HepG2 (cell line): ENCODE measurements at regions not wholly inside any gene's neighbourhood (a gene's known extent, or its start where the extent isn't known, plus 50 kb on each side); places are given as distances from the start of the nearest gene placed in this dataset.

Experiments used
- ATAC-seq: fragments of 200-7000 bp; cut with Tn5 transposase; 3 replicates; pipeline ENCODE4 v1.9.1; 2020; ENCODE audit warnings: mild to moderate bottlenecking, moderate library complexity
- BruUV-seq: library from RNA; stranded (reverse); fragments of 400-500 nt; replicated peaks from 2 replicates; lab custom pipeline; 2021; lab: Mats Ljungman, UMichigan
- CTCF ChIA-PET: fragments of 300-600 bp; formaldehyde crosslinking; extraction: SDS; loops from one replicate; lab custom pipeline; 2021; ENCODE audit warnings: low total read pairs, inconsistent platforms, low intra/inter-chr PET ratio; lab: Yijun Ruan, JAX
- POLR2A ChIA-PET: fragments of 350-600 bp; sonication (Branson Sonifier 250); formaldehyde crosslinking; loops from one replicate; lab custom pipeline; 2020; ENCODE audit warnings: antibody characterized with exemption, inconsistent platforms; lab: Yijun Ruan, JAX
- DNase-seq: peaks from one replicate; pipeline ENCODE4 v3.0.0-alpha.2; 2015; ENCODE audit warnings: low spot score
- FAIRE-seq: peaks from 3 replicates; lab custom pipeline; 2011; peaks lifted over from hg19 to GRCh38; lab: Jason Lieb, UNC
- H2AFZ ChIP-seq: one replicate; pipeline ENCODE4 v1.6.1; 2011; ENCODE audit warnings: low read length, inconsistent platforms
- H3K27ac ChIP-seq: fragments of 300-600 bp; 3 replicates; pipeline ENCODE4 v1.8.0; 2011; ENCODE audit warnings: mixed run types, mild to moderate bottlenecking, mixed read lengths, low read length, inconsistent platforms; ENCODE audit not compliant: insufficient read depth; ENCODE audit errors: extremely low read length
- H3K27me3 ChIP-seq, 2 experiments: fragments of 200-600 bp in 1 of 2; 2 replicates in 1 of 2; 3 replicates in 1 of 2; pipeline versions ENCODE4 v1.6.0 to v1.8.0; 2011; ENCODE audit warnings: low read length in 2 of 2, mild to moderate bottlenecking in 2 of 2, moderate library complexity in 2 of 2, inconsistent platforms in 1 of 2; ENCODE audit not compliant: insufficient read depth in 2 of 2, control insufficient read depth in 1 of 2
- H3K36me3 ChIP-seq, 2 experiments: fragments of 200-600 bp in 1 of 2; replicated peaks in 1 of 2; 2 replicates in 1 of 2; 3 replicates in 1 of 2; pipeline versions ENCODE4 v1.5.1 to v1.8.0; 2011; ENCODE audit warnings: low read length in 2 of 2, inconsistent platforms in 1 of 2; ENCODE audit not compliant: insufficient read depth in 2 of 2, control insufficient read depth in 1 of 2
- H3K4me1 ChIP-seq: 2 replicates; pipeline ENCODE4 v1.5.1; 2012; ENCODE audit warnings: low read length, inconsistent platforms; ENCODE audit not compliant: insufficient read depth
- H3K4me2 ChIP-seq: 2 replicates; pipeline ENCODE4 v1.6.0; 2011; ENCODE audit warnings: low read depth, low read length, inconsistent platforms
- H3K4me3 ChIP-seq, 3 experiments: fragments of 200-600 bp in 1 of 3; sonication (generic), shearing (Covaris generic) in 1 of 3; replicated peaks in 1 of 3; 2 replicates each; pipeline ENCODE4 v1.5.1; 2011 to 2016; ENCODE audit warnings: low read length in 3 of 3, inconsistent platforms in 2 of 3, low read depth in 2 of 3, mild to moderate bottlenecking in 2 of 3, control low read depth in 1 of 3, mixed read lengths in 1 of 3; ENCODE audit not compliant: insufficient read depth in 1 of 3
- H3K79me2 ChIP-seq: one replicate; pipeline ENCODE4 v1.6.1; 2011; ENCODE audit warnings: low read length, inconsistent platforms; ENCODE audit not compliant: insufficient read depth
- H3K9ac ChIP-seq: 2 replicates; pipeline ENCODE4 v1.6.0; 2011; ENCODE audit warnings: mild to moderate bottlenecking, low read depth, low read length, inconsistent platforms; ENCODE audit not compliant: insufficient read depth
- H3K9me3 ChIP-seq: 2 replicates; pipeline ENCODE4 v1.5.1; 2012; ENCODE audit warnings: mild to moderate bottlenecking, low read length
- H4K20me1 ChIP-seq: 2 replicates; pipeline ENCODE4 v1.6.0; 2011; ENCODE audit warnings: inconsistent platforms, mild to moderate bottlenecking, low read length, moderate library complexity; ENCODE audit not compliant: insufficient read depth
- CAMTA2 ChIP-seq: sonication (generic); formaldehyde crosslinking; IDR thresholded peaks from 2 replicates; pipeline ENCODE4 v1.4.0; 2020; ENCODE audit warnings: mild to moderate bottlenecking, missing genetic modification reagents, borderline replicate concordance
- KDM6A ChIP-seq: IDR thresholded peaks from 2 replicates; pipeline ENCODE4 v1.6.1; 2016; ENCODE audit warnings: low read depth
- MBD4 ChIP-seq: IDR thresholded peaks from 2 replicates; pipeline ENCODE4 v1.6.1; 2012; ENCODE audit warnings: low read length, inconsistent platforms, borderline replicate concordance
- MLLT10 ChIP-seq: sonication (generic); formaldehyde crosslinking; IDR thresholded peaks from 2 replicates; pipeline ENCODE4 v1.4.0; 2020; ENCODE audit warnings: missing genetic modification reagents
- RELA ChIP-seq: sonication (generic); formaldehyde crosslinking; IDR thresholded peaks from 2 replicates; pipeline ENCODE4 v1.4.0; 2020; ENCODE audit warnings: missing genetic modification reagents
- SOX5 ChIP-seq: IDR thresholded peaks from 2 replicates; pipeline ENCODE4 v1.6.1; 2016; ENCODE audit warnings: borderline replicate concordance
- SP5 ChIP-seq: IDR thresholded peaks from 2 replicates; pipeline ENCODE4 v1.6.1; 2016; ENCODE audit warnings: low read depth, borderline replicate concordance
- TRIM22 ChIP-seq: fragments of 450-650 bp; IDR thresholded peaks from 2 replicates; pipeline ENCODE4 v1.6.1; 2017
- ZFP36 ChIP-seq: fragments of 150-350 bp; IDR thresholded peaks from 2 replicates; pipeline ENCODE4 v1.6.1; 2018; ENCODE audit warnings: borderline replicate concordance, low read length, low read depth; ENCODE audit not compliant: partially characterized antibody
- ZNF101 ChIP-seq: sonication (generic); formaldehyde crosslinking; IDR thresholded peaks from 2 replicates; pipeline ENCODE4 v1.4.0; 2020; ENCODE audit warnings: mild to moderate bottlenecking, low read depth, missing genetic modification reagents, borderline replicate concordance
- ZNF230 ChIP-seq: sonication (generic); formaldehyde crosslinking; IDR thresholded peaks from 2 replicates; pipeline ENCODE4 v1.4.0; 2020; ENCODE audit warnings: mild to moderate bottlenecking, missing genetic modification reagents
- ZNF234 ChIP-seq: sonication (generic); formaldehyde crosslinking; conservative IDR thresholded peaks from 2 replicates; pipeline ENCODE4 v1.5.1; 2020; ENCODE audit warnings: mild to moderate bottlenecking, missing genetic modification reagents
- ZNF326 ChIP-seq: sonication (generic); formaldehyde crosslinking; IDR thresholded peaks from 2 replicates; pipeline ENCODE4 v1.4.0; 2020; ENCODE audit warnings: missing genetic modification reagents, borderline replicate concordance
- WGBS: methylation state at CpG from one replicate; pipeline ENCODE4 v1.1.6; 2017; ENCODE audit warnings: low lambda C conversion rate; 5-methylcytosine and 5-hydroxymethylcytosine counted together
- in situ Hi-C: cut with HindIII; loops from 2 replicates; pipeline ENCODE4 v1.10.0; 2017; ENCODE audit warnings: low pct_unique_long_range_greater_than_20kb; ENCODE audit not compliant: extremely low pct_ligation_motif_present
- intact Hi-C: fragments of 100-400 bp; cut with micrococcal nuclease; formaldehyde crosslinking; loops from one replicate; pipeline ENCODE4 v1.10.0; 2022; ENCODE audit not compliant: unreplicated experiment
- TF ChIP-seq, protein P1 (sequence below): IDR thresholded peaks from 2 replicates; pipeline ENCODE4 v1.6.1; 2012; ENCODE audit warnings: low read length, improper control_type of control experiment
- TF ChIP-seq, protein P2 (sequence below): sonication (generic); formaldehyde crosslinking; IDR thresholded peaks from 2 replicates; pipeline ENCODE4 v1.4.0; 2020; ENCODE audit warnings: mild to moderate bottlenecking, missing genetic modification reagents
- TF ChIP-seq, protein P3 (sequence below): sonication (generic); formaldehyde crosslinking; conservative IDR thresholded peaks from 2 replicates; pipeline ENCODE4 v1.4.0; 2020; ENCODE audit warnings: missing genetic modification reagents

- TF ChIP-seq TRIM22 = no peak
- TF ChIP-seq, all 625 proteins: peak for 0
These were observed 155.8 kb downstream of the NAA11 start (continued) for GRCh38 chr4:79170077-79170476.

- Histone ChIP-seq H3K27me3 (no peaks in the 10 kb centered on the region), H3K4me3 (no peak overlapping the region), H3K9me3 (no peaks in the 10 kb centered on the region), H3K27ac (no peak overlapping the region), H4K20me1 (no peaks in the 10 kb centered on the region), H3K9ac (no peak overlapping the region), H3K4me2 (no peak overlapping the region), H2AFZ (no peak overlapping the region), H3K36me3 (no peaks in the 10 kb centered on the region), H3K4me1 (no peaks in the 10 kb centered on the region), H3K79me2 (no peaks in the 10 kb centered on the region)
- no peak for ATAC-seq
- BruUV-seq = no TSS peak
- in situ Hi-C loops (no loop called here), intact Hi-C loops (no loop called here)
- ChIA-PET CTCF (no interaction called here), POLR2A (no interaction called here)
- 0% methylated on average over 2 of the region's 4 CpGs for WGBS
- DNase-seq = no peak
- no peak for FAIRE-seq
- TF ChIP-seq, protein P1, sequence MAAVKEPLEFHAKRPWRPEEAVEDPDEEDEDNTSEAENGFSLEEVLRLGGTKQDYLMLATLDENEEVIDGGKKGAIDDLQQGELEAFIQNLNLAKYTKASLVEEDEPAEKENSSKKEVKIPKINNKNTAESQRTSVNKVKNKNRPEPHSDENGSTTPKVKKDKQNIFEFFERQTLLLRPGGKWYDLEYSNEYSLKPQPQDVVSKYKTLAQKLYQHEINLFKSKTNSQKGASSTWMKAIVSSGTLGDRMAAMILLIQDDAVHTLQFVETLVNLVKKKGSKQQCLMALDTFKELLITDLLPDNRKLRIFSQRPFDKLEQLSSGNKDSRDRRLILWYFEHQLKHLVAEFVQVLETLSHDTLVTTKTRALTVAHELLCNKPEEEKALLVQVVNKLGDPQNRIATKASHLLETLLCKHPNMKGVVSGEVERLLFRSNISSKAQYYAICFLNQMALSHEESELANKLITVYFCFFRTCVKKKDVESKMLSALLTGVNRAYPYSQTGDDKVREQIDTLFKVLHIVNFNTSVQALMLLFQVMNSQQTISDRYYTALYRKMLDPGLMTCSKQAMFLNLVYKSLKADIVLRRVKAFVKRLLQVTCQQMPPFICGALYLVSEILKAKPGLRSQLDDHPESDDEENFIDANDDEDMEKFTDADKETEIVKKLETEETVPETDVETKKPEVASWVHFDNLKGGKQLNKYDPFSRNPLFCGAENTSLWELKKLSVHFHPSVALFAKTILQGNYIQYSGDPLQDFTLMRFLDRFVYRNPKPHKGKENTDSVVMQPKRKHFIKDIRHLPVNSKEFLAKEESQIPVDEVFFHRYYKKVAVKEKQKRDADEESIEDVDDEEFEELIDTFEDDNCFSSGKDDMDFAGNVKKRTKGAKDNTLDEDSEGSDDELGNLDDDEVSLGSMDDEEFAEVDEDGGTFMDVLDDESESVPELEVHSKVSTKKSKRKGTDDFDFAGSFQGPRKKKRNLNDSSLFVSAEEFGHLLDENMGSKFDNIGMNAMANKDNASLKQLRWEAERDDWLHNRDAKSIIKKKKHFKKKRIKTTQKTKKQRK = no peak
- TF ChIP-seq CAMTA2 (CRISPR knock-in tag) (no peak), MBD4 (no peak), ZNF234 (CRISPR knock-in tag) (no peak), RELA (CRISPR knock-in tag) (no peak), ZNF230 (CRISPR knock-in tag) (no peak), ZFP36 (no peak), MLLT10 (CRISPR knock-in tag) (no peak), SP5 (CRISPR knock-in tag) (no peak), KDM6A (CRISPR knock-in tag) (no peak), ZNF326 (CRISPR knock-in tag) (no peak), SOX5 (CRISPR knock-in tag) (no peak), ZNF101 (no peak)
- TF ChIP-seq, protein P2, sequence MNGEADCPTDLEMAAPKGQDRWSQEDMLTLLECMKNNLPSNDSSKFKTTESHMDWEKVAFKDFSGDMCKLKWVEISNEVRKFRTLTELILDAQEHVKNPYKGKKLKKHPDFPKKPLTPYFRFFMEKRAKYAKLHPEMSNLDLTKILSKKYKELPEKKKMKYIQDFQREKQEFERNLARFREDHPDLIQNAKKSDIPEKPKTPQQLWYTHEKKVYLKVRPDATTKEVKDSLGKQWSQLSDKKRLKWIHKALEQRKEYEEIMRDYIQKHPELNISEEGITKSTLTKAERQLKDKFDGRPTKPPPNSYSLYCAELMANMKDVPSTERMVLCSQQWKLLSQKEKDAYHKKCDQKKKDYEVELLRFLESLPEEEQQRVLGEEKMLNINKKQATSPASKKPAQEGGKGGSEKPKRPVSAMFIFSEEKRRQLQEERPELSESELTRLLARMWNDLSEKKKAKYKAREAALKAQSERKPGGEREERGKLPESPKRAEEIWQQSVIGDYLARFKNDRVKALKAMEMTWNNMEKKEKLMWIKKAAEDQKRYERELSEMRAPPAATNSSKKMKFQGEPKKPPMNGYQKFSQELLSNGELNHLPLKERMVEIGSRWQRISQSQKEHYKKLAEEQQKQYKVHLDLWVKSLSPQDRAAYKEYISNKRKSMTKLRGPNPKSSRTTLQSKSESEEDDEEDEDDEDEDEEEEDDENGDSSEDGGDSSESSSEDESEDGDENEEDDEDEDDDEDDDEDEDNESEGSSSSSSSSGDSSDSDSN (CRISPR knock-in tag) = no peak
- TF ChIP-seq, protein P3, sequence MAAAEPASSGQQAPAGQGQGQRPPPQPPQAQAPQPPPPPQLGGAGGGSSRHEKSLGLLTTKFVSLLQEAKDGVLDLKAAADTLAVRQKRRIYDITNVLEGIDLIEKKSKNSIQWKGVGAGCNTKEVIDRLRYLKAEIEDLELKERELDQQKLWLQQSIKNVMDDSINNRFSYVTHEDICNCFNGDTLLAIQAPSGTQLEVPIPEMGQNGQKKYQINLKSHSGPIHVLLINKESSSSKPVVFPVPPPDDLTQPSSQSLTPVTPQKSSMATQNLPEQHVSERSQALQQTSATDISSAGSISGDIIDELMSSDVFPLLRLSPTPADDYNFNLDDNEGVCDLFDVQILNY = no peak
These were observed 160.8 kb downstream of the NAA11 start for GRCh38 chr4:79164907-79165610.
